GM19035 (cell line): ENCODE measurements at regions not wholly inside any gene's neighbourhood (a gene's known extent, or its start where the extent isn't known, plus 50 kb on each side); places are given as distances from the start of the nearest gene placed in this dataset.
A peak's percentile ranks its signal among the peaks of the same experiment; 100 is the strongest.

ENCODE experiments used
- ATAC-seq: cut with Tn5 transposase; IDR thresholded peaks from one replicate; pipeline ENCODE4 v1.9.1; 2021; ENCODE audit not compliant: unreplicated experiment

DNA sequence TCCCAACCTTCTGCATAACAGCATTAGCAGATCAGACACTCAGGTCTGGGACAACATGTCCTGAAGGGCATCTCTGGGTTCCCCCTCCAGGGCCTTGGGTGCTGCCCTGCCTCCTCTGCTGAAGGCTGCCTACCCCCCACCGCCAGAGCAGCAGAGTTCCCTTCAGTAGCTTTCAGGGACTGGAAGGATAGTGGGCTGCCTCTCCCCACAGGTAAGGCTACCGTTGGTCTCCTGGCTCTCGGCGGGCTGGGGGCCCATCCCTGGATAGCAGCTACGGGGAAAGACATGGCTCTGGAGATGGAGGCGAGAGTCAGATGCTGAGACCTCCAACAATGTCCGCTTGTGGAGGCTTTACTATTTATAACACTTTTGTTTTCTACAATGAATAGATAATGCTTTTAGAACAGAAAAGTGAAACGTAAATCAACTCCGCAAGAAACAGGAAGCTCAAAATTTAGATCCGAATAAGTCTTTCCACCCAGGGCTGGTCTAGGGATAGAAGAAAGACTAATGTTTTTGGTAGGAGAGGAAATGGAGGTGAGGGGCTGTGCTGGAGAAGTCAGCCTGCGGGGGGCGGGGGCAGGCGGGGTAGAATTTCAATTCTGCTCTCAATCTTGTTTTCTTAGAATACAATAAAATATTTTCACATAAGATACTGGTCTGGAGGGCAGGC, 58.4 kb downstream of the ARL4C start:
- no peak for ATAC-seq

DNA sequence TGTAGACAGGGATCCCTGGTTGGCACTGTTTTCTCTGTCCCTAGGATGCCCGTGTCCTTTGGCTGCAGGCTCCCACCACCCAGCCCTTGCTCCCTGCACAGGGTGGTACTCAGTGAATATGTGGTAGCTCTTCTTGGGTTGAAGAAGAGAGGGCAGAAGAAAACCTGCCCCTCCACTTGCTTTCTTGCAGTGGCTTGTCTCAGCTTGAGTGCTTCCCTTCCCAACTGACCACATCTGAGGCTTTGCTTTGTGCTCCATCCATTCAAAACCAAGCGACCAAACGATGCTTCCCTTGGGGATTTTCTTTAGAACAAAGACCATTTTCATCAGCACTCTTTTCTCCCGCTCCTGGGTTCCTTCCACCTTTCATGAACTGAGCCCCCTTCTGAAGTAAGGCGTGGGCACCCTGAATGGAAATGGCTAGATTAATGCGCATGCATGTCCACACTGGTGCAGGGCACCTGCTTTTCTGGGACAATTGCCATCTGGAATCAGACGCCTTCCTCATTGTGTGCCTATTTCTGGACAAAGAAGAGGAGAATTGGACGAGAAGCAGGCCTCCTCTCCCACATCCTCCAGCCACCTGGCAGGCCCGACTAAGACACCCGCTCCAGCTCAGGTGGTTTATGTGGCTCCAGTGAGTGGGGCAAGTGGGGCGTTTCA, 59.1 kb downstream of the ARL4C start:
- ATAC-seq = no peak

DNA sequence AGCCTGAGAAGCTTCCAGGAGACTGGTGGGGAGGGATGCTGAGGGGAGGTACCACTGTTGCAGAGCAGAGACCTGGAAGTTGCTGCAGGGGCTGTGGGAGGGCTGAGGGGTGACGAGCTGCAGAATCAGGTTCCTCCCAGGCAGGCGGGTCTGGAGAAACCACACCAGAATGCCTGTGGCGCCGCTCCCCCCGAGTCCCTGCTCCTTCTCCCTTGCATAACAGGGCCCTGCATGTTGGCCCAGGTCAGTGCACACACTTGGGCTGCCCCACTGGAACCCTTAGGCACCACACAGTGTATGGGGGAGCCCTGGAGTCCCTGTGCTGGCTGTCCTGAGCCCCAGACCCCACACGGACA, 60.4 kb downstream of the ARL4C start:
- ATAC-seq = no peak

DNA sequence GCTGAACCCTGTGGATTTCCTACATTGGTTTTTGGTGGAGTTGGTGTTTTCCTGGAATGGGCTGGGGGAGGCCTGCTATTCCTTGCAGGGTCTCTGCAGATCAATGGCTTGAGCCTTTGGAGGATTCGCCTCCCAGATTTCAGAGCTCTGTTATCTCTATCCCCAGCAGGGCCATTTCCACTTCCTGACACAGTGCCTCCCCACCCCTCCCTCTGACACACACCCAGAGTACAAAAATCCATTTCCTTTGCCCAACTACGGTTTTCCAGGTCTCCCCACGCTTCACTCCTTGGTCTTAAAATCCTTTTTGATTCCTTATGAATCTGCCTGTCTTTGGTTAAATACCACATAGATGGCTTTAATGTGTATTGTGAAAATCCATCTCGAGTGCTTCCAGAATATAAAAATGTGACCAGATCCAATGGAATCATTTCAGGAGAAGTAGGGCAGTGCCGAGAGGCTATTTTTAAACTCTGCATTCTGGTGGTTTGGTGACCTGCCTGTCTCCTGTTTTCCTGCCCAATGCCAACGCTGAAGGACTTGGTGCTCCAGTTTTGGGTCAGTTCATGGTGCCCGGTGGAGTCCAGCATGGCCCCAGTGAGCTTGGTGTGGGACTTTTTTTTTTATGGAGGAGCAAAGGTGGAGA, 60.9 kb downstream of the ARL4C start:
- no peak for ATAC-seq

DNA sequence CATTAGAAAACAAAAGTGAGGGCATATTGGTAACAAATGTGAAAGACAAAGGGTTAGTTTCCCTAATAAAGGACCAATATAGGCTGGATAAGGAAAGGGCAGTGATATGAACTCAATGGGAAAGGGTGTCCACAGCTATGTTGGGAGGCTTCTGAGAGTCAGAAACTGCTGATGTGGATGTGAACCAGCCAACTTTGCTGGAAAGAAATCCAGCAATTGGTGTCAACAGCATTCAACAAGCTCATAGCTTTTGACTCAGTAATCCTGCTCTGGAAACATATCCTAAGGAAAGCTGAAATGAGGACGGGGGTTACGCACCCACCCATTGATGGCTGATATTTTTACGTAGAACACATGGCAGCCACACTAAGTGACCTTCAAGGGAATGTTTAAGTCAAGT, 63.7 kb downstream of the ARL4C start:
- ATAC-seq = no peak

DNA sequence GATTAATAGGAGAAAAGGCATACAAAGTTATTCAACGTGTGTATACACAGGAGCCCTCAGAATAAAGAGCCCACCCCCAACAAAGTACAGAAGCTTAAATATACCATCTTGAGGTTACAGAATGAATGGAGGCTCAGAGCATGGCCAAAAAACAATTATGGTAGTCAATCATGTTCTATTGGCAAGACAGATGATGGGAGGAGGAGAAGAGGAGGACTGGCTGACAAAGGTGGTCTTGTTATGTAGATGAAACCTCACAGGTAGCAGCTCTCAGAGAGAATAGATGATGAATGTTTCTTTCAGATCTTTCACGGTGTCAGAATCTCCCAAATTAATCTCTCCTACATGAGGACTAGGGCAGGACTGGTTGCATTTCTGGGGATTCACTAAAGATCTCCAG, 66.0 kb downstream of the ARL4C start:
- ATAC-seq = no peak

DNA sequence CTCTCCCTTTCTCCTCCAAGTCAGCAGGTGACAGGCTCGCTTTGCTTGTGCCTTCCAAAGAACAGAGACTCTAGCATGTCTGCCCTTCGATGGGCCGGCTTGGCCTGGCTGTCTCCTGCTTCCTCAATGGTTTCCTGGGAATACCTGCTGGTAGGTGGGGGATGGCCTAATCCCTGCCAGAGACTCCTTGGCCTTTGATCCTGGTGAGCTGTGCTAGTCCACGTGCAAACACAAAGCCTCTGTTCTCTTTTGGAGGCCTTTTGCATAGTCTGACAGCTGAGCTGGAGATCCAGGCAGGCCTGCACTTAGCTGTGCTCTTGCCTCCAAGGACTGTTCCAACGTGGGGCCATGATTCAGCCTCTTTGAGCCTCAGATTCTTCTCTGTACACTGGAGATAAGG, 67.6 kb downstream of the ARL4C start:
- no peak for ATAC-seq

DNA sequence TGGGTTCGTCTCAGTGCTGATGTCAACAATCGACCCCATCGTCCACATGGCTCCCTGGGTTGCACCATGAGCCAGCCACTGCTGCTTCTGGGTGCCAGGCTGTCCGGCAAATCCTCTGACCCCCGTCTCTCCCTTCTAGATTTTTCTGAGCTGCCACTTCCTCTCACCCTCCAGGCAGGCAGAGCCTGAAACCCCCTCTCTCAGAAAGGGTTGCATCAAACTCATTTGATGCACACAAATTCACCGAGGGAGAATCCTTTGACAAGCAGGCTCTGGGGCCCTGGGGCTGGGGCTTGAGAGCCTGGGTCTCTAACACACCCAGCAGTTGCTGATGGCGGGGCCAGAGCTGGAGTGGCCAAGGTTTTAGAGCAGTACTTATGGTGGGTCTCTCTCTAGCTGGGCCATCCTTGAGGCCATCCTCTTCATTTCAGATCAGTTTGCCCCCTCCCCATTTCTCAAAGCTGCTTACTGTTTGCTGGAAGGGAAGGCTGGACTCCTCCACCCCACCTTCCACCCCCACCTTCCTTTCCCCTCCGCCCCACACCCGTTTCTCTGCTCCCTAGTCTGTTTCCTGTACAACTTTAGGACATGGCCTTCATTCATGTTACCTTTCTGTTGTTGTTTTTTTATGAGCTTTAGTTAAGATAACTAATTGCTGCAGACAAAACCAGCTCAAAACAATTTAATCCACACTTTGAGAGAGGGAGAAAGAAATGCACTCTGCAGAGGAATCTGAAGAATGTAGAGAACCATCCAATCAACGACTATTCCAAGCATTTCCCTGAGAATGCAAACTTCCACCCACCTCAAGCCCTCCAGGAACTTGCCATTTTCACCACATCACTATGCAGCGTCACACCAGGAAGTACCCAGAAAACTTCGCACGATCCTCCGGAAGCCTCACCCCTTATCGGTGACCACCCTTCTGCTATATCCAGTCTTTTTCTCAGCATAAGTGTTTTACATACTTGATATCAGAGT, 69.5 kb downstream of the ARL4C start:
- ATAC-seq = no peak

DNA sequence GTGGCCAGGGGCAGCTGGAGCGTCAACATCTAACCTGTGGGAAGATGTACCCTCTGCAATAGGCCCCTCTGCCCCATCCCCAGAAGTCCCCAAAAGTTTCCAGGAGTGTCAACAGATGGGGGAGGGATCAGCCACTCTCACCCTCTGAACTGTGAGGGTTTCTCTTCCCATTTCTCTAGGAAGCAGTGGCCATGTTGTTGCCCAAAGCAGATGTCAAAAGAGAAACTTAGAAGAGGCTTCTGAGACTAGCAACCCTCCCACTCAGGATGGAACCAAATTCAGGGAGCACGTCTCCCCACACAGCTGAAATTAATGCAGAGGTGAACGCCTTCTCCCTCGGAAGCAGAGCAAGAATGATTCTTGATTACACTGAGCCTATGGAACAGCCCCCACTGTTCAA, 70.3 kb downstream of the ARL4C start:
- ATAC-seq = no peak

DNA sequence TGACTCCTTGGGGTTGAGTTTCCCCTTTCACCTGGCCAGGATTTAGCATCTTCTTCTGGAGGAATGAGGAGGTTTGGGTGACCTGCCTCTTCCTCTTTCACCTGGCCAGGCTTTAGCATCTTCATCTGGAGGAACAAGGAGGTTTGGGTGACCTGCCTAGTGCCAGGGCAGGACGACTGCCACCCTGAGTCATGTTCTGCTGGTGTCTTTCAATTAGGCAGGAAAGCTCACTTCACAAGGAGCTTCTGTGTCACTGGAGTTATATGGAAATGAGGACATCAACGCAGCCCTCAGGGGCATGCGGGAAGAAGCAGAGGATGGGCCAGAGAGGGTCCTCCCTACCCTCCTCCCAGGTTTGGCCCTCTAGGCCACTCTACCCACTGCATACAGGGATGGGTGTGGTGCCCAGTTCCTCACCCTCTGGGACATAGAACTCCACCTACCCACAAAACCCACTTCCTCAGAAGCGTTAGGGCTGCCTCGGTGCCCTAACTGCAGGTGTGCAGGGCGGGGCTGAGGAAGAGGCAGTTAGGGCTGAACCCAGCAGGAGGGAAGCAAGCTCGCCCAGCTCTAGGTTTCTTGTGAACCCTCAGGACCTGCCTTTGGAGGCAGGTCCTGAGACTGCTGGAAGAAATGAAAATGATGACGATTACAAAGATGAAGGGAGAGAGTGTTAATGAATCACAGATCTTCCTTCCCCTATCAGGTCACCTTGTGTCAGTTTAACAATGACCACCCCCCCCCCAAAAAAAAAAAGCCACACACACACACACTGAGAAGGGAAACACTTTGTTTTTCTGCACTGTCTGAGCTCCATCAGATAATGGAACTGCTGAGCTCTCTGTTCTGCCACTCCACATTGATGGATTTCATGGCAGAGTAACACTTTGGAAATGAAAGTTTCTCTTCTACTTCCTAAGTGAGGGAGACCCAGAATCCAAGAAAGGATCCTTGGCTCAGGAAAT, 71.0 kb downstream of the ARL4C start:
- peak; percentile 76 for ATAC-seq

DNA sequence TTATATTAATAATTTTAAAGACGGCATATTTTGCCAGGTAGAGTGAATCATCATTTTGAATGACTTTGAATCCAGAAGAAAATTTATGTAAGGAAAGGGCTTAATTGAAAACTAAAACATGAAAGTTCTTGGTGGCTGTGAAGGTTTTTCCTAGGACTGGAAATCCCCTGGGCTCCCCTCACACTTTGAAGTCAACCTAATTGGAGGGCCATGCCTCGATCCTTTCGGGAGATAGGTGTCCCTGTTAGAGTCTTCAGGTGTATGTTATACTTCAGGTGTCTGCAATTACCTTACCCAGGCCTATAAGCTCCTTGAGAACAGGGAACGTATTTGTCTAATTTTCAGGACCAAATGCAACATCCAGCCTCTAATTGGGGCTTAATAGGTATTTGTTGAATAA, 73.0 kb downstream of the ARL4C start:
- no peak for ATAC-seq

DNA sequence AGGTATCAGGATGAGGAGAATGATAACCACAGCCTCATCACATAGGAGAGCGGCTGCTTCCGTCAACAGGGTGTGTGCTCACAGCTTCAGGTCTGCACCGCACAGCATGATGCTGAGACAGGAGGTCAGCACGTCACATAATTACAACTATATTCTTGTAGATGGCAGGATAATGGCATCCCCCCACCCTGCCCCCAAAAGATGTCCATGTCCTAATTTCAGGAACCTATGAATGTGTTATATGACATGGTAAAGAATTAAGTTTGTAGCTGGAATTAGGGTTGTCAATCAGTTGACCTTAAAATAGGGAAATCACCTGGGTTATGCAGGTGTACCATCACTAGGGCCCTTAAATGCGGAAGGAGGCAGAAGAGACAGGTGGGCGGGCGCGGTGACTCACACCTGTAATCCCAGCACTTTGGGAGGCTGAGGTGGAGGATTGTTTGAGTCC, 73.9 kb downstream of the ARL4C start:
- no peak for ATAC-seq

DNA sequence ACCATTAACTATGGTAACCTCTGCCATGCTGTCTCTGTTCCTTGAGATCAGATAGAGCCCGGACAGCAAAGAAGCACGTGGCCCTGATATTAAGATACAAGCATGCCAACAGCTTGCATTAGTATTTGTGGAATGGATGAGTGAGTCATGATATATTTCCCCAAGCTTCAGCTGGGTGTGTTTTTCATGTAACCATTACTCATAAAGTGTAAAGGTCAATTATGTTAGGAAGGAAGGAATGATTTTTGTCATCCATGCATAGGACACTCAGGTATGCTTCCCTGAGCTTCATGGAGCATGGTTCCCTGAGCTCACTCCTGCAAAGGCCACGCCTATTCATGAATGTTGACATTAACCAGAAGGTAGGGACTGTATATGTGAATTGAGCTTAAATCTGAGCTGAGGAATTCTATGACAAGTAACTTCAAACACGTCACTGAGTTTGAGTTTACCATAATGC, 74.6 kb downstream of the ARL4C start:
- ATAC-seq = no peak

DNA sequence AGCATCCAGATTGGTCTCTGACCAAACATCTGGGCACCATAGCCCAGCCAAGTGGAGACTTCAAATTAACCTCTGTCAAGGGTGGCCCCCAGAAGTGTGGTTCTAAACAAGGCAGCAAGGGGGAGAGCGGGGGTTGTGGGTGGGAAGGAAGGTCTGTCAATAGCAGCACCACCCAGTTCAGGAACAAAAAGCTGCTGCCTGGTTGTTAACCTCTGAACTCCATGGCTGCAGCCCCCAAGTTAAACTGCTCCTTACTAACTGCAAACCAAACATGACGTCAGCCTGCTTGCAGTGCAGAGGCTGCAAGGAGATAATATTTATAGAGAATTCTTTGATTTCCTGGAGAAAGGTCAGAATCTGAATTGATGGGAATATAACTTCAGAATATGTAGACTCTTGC, 76.5 kb downstream of the ARL4C start:
- ATAC-seq = no peak

DNA sequence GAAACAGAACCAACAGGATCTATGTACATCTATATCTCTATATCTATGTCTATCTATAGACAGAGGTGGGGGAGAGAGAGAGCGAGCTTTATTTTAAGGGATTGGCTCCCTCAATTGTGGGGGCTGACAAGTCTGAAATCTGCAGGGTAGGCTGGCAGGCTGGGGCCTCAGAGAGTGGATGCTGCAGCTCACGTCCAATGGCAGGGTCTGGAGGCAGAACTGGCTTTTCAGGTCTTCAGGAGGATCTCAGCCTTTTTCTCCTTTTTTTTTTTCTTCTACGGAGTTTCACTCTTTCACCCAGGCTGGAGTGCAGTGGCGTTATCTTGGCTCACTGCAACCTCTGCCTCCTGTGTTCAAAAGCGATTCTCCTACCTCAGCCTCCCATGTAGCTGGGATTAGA, 77.2 kb downstream of the ARL4C start:
- no peak for ATAC-seq

DNA sequence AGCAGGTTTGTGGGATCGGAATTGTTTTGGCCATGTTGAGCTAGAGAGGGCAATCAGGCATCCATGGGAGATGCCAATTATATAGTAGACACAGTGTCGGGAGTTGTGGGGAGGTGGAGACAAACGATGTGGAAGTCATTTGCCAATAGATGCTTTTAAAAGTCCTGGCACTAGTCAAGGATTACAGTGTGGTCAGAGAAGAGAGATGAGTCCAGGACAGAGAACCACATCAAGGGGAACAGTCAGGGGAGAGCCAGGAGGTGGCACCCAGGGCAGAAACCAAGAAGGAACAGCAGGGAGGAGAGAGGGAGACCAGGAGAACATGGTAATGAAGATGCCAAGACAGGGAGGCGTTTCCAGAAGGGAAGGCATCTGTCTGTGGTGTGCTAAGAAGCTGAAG, 81.2 kb downstream of the ARL4C start:
- ATAC-seq = no peak

DNA sequence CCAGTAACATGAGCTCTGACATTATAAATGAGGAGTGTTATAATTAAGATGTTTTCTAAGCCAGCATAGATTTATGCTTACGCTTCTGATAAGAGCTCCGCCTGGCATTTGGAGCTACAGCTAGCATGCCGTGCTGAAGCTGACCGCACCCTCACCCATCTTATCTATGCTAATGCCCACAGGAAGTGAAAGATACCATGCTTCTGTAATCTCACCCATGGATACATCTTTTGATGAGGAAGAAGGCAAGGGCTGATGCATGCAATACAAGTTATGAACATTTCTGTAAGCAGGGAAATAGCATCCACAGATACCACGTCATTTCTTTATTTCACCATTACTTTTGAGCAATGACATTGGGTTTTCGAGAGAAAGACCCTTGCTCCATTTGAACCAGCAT, 82.3 kb downstream of the ARL4C start:
- ATAC-seq = no peak

DNA sequence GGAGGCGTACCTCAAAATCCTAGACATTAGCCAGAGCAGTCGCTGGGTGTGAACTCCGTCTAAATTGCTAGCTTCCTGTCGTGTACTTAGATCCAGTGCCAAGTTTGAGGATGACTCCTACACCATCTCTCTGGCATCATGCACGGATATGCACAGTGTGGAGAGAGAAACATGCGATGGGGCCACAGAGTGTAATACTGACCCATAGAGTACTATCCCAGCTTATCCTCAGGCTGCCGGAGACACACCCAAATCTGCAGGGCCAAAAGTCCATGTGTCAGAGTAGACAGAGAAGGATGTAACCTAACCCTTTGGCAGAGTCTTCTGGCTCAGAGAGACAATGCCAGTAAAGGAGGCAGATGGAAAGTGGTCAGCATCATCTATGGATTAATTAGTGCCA, 84.2 kb downstream of the ARL4C start:
- no peak for ATAC-seq

DNA sequence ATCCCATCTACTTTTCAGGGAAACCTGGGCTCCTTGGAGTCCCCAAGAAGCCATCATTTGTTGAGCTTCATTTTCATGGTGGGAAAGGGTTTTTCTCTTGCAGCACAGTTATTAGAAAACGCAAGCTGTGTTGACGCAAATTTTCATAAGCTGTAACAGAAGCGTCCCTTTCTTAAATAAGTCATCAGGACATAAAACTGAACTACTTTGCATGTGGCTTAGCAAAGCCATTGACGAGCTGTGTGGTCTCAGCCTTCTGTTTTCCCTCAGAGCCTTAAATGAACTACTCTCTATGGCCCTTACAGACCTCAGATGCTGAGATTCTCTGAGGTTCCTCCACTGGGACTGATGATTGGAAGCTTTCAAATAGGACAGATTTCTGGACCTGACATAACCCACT, 85.1 kb downstream of the ARL4C start:
- ATAC-seq = peak; percentile 92

DNA sequence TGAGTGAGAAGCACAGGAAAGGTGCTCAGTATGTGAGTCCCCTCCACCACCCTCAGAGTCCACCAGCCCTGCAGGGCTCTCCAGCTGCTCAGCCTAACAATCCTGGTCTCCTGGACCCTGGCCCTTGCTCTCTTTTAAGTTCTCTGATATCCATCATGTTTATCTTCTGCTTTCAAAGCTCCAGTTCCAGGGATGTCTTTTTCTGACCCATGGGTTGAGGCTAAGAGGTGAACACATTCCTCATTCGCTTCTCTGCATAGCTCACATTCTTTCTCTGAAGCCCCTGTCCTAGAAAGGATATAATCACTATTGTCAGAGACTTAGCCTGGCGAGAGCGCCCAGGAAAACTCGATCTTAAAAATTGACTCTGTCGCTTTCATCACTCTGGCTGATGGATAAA, 86.4 kb downstream of the ARL4C start:
- no peak for ATAC-seq
